ENCODE measurements at regions not wholly inside any gene's neighbourhood (a gene's known extent, or its start where the extent isn't known, plus 50 kb on each side); places are given as distances from the start of the nearest gene placed in this dataset.

DNA sequence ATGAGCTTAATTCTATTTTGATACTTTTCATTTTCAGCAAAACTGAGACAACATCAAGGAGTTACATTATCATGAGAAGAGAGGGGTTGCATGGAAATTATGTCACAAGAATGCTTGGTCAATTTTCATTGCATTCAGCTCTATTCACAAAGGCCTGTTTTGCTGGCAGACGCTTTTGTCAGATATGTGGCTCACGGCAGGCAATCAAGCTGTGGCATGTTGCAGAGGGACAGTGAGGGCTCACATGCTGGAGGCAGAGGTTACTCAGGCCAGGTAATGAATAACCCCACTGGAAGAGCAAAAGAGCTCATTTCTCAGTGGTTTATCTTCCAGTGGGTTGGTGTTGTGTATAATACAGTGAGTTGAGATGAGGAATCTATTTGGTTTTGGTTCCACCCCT is 98.7 kb upstream of the RBFOX1 start:
- TF ChIP-seq, protein P1, sequence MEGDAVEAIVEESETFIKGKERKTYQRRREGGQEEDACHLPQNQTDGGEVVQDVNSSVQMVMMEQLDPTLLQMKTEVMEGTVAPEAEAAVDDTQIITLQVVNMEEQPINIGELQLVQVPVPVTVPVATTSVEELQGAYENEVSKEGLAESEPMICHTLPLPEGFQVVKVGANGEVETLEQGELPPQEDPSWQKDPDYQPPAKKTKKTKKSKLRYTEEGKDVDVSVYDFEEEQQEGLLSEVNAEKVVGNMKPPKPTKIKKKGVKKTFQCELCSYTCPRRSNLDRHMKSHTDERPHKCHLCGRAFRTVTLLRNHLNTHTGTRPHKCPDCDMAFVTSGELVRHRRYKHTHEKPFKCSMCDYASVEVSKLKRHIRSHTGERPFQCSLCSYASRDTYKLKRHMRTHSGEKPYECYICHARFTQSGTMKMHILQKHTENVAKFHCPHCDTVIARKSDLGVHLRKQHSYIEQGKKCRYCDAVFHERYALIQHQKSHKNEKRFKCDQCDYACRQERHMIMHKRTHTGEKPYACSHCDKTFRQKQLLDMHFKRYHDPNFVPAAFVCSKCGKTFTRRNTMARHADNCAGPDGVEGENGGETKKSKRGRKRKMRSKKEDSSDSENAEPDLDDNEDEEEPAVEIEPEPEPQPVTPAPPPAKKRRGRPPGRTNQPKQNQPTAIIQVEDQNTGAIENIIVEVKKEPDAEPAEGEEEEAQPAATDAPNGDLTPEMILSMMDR (IDR thresholded peaks at IDR 0.05 in 4 of 5, conservative IDR thresholded peaks at IDR 0.05 in 1 of 5) = no peak
- no peak for TF ChIP-seq POLR2A (IDR thresholded peaks at IDR 0.05)
